GM18951 (cell line): ENCODE measurements at regions not wholly inside any gene's neighbourhood (a gene's known extent, or its start where the extent isn't known, plus 50 kb on each side); places are given as distances from the start of the nearest gene placed in this dataset.

ENCODE experiments used
- POLR2A ChIP-seq: IDR thresholded peaks from 4 replicates; pipeline ENCODE4 v1.6.1; 2011; ENCODE audit warnings: mild to moderate bottlenecking; ENCODE audit not compliant: insufficient read length, insufficient read depth; ENCODE audit errors: extremely low read depth
- in situ Hi-C: fragments of 300-500 bp; cut with MboI; formaldehyde crosslinking; loops from one replicate; pipeline ENCODE4 v1.12.0; 2022; ENCODE audit warnings: low sequenced_read_pairs, mixed read lengths, inconsistent platforms; ENCODE audit not compliant: unreplicated experiment

DNA sequence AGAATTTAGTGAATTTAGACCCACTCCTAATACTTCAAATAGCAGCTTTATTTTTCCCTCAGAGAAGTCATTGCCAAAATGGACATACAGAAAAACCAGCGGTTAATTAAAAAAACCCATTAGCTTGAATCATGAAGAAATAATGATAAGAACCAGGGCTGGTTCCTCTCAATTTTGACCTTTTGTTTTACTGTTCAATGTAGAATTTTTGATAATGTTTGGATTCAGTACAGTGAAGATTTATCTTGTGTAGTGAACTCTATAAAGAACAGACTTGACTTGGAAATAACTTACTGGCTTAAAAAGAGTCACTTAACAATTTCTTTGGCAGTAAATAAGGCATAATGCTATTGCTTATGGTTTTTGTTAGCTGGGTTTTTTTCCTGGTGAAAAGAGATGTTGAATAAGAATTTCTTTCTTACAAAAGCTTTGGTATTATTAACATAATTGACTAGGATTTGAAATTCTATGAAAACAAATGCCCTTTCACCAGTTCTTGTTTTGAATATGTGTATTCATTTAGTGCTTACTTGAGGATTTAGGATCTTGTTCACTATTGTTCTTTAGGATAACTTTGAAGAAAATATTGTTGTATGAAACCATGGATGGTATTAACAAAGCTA lies 73.4 kb upstream of the ITPRID2 start:
- in situ Hi-C loops: no loop called here
- no peak for TF ChIP-seq POLR2A

DNA sequence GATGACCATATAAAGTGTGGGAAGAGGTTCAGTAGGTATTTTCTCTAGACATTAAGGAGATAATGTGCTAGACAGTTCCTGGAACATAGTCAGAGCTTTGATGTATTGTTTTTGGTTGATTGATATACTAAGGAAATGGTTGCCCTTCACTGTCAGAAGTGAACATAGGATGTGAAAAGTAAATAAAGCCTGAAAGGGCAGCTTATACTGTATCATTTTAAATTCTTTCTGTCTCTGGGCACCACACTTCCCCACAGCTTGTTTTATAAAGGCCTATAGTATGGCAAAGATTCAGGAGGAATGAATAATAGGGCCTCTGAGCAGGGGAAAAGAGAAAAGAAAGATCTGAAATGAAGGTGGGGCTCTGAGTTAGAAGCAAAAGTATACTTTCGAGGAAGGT lies 72.7 kb upstream of the ITPRID2 start:
- TF ChIP-seq POLR2A: no peak
- in situ Hi-C loops: no loop called here

DNA sequence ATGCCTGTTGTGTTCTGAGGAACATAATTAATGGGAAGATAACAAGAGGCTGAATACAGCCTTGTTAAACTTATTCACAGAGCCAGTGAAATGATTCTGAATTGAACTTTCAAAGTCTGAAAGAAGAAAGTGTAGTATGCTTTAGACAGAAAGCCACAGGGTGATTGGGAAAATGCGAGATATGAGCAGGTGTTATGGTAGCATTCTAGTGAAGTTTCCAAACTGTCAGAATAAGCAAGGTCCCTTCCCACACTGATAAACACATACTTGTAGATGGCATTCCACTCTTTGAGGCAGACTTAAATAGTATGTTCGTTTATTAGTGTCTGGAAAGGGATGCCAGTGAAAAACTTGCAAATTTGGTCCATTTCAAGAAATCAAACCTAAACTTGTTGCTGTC lies 70.5 kb upstream of the ITPRID2 start:
- in situ Hi-C loops: no loop called here
- no peak for TF ChIP-seq POLR2A

DNA sequence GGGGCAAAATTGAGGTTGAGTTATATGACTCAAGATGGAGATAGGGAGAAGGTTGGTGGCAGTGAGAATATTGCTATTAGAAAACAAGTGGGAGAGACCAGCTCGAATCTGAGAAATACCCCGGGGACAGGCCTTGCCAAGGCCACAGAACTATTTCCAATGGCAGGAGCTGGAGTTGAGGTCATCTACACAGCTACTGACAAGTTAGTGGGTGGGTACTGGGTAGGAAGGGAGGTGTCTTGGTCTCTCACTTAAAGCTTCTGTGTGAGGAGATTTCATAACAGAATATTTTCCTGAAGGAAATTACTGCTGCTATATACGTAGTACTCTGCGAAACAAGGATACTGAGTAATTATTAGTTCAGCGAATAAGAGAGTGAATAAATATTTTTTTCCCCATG lies 69.4 kb upstream of the ITPRID2 start:
- TF ChIP-seq POLR2A: no peak
- in situ Hi-C loops: no loop called here

DNA sequence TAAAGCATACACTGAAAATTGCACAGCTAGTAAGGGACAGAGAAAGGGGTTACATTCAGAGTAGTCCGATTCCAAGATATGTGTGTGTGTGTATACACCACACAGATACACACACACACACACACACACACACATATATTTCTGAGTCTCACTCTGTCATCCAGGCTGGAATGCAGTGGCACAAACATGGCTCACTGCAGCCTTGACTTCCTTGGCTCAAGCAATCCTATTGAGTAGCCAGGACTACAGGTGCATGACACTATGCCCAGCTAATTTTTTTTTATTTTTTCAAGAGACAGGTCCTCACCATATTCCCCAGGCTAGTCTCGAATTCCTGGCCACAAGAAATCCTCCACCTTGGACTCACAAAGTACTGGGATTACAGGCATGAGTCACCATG lies 68.1 kb upstream of the ITPRID2 start:
- TF ChIP-seq POLR2A: no peak
- in situ Hi-C loops: no loop called here

DNA sequence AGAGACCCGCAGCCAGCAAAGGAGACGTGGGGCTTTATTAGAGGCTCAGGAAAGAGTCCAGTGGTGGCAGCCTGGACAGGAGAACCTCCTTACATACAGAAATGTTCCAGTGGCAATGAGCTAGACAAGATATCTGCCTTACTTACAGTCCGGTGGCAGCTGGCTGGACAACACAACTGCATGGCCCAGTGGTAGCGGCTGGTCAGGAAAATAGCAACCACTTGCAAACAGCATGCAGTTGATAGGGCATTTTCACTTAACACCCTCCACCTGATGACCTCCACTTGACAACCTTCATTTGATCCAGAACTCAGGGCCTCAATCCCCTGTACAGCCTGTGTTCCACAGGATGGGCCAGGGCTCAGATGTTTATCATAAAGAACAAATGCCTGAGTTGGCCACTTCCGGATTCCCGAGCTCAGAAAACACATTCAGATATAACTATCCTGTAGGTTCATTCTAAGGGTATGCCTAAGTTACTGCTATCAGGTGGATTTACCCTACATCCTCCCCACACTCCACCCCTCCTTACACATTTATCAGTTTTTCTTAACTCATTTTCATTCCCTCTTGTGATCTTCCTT lies 63.3 kb upstream of the ITPRID2 start:
- in situ Hi-C loops: no loop called here
- no peak for TF ChIP-seq POLR2A

DNA sequence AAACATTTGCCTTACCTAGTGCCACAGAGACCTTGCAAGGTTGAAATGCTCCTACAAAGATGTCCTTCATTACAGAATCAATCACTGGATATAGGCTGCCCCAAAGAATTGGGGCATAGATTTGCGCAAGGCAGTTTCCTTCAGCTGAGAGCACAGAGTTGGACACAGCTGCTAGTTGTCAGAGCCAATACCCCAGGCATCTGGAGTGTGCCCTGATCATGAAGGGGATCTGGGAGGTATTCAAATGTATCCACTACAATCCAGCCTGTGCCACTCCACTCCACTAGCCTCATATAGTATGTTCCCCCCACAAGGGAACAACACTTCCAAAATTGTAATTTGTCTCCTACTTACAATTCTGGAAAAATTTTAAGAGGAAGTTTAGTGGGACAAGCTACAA lies 62.3 kb upstream of the ITPRID2 start:
- no peak for TF ChIP-seq POLR2A
- in situ Hi-C loops: no loop called here

DNA sequence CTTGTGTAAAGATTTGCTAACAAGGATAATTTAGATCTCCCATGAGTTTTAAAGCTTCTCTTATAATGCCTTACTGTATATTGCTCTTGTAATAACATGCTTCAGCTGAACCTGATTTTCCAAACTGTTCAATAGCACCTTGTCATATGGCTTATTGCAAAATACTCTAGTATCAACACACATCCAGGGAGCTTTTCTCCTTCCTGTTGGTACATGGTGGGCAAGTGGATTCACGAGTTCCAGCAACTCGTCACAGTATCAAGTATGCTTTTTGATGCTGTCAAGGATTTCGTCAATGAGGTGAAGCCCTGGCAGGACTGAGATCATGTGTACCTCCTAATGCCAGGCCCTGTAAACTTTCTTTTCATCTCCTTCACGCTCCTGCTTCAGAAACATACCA lies 59.5 kb upstream of the ITPRID2 start:
- in situ Hi-C loops: no loop called here
- TF ChIP-seq POLR2A: no peak

DNA sequence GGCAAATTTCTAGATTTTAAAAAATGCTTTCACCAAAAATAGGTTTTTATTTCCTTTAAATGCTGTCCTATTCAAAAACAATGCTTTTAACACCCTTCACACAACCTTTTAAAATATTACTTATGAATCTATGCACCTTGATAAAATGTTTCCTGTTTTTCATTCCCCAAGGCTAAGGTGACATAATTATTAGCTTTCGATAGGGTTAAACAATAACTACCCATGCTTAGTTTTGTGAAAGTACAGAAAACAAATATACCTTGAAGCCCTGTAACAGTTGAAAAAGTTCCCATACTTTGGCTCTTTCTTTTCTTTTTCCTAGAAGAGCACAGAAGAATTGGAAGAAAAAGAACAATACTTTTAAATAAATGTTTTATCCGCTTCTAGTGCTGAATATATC lies 54.9 kb upstream of the ITPRID2 start:
- TF ChIP-seq POLR2A: no peak
- in situ Hi-C loops: no loop called here

DNA sequence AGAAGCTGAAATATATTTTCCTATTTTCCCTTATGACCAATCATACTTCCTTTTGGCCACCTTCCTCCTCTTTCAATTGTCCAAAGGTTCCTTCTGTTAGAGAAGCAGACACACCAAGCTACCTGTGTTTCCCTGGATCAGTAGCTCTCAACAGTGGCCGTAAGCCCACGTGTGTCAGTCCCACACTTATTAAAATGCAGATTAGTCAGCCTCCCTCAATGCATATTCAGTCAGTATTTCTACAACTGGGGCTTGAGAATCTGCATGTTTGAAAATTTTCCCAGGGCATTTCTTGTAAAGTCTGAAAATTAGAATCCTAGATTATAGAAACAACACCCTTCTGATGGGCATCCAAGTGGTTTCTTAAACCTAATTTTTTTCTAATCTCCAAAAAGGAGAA lies 54.0 kb upstream of the ITPRID2 start:
- in situ Hi-C loops: no loop called here
- no peak for TF ChIP-seq POLR2A

DNA sequence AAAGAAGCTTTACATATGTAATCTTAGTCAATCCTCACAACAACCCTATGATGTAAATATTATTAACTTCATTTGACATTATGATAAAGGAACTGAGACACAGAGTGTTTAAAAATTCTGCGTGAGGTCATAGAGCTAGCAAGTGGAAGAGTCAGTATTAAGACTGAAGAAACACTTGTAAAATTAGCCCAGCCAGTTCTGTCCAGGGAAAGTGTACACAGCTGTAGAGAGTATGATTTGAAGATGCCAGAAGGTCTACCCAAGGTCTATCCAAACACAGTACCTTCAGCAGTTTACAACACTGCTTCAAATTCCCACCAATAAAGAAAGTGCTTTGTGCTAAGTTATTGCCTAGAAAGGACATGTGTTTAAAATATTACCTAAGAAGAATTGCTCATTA lies 51.7 kb upstream of the ITPRID2 start:
- no peak for TF ChIP-seq POLR2A
- in situ Hi-C loops: no loop called here

DNA sequence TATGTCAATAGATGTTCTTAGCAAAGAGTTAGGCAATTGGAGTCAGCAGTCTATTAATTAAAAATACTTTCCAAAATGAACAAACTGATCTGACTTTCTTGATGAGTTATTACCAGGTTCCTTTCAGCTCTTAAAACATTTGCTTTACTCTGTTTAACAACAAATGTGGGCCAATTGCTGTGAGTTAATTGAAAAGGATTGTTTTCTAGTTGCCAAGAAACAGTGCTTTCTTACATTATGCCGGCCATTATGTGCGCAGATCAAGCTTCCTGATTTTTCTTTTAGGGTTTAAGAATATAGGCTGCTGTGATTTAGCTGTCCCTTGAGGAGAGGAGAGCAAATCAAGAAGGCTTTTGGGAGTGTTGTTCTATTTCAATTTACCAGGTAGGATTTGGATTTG lies 50.5 kb upstream of the ITPRID2 start:
- no peak for TF ChIP-seq POLR2A
- in situ Hi-C loops: no loop called here
